ENCODE measurements at regions not wholly inside any gene's neighbourhood (a gene's known extent, or its start where the extent isn't known, plus 50 kb on each side); places are given as distances from the start of the nearest gene placed in this dataset.

GRCh38 chr15:61796056-61796455 lies 264.2 kb downstream of the VPS13C start:
- Histone ChIP-seq H3K27ac (ENCODE audit: insufficient read depth, low read length) (no peak overlapping the region), H4K20me1 (ENCODE audit: insufficient read depth, low read length) (no peaks in the 10 kb centered on the region), H3K9me3 (ENCODE audit: control insufficient read depth, insufficient read depth, low read length) (no peaks in the 10 kb centered on the region), H3K4me2 (ENCODE audit: low read depth, low read length) (no peak overlapping the region), H2BK120ac (ENCODE audit: low read depth, low read length) (no peak overlapping the region), H3K9ac (ENCODE audit: low read depth, low read length) (no peak overlapping the region), H2AK9ac (replicated peaks; ENCODE audit: low read depth, low read length, poor library complexity) (no peak overlapping the region), H3K27me3 (ENCODE audit: control insufficient read depth, insufficient read depth, low read length) (peaks cover 5% of the 10 kb centered on the region), H2BK20ac (ENCODE audit: low read depth, low read length) (no peak overlapping the region), H3K4ac (ENCODE audit: low read depth, low read length) (no peak overlapping the region), H3K23ac (ENCODE audit: low read depth, low read length) (no peak overlapping the region), H3K36me3 (ENCODE audit: control insufficient read depth, insufficient read depth, low read length) (no peaks in the 10 kb centered on the region), H4K8ac (ENCODE audit: low read depth in 2 of 2, low read length in 2 of 2) (no peak overlapping the region), H3K4me3 (ENCODE audit: insufficient read depth, low read depth, low read length) (no peak overlapping the region), H4K91ac (ENCODE audit: insufficient read depth, low read depth, low read length) (no peak overlapping the region), H3K18ac (ENCODE audit: low read depth, low read length) (no peak overlapping the region), H3K79me1 (ENCODE audit: low read depth in 1 of 2, low read length in 2 of 2) (no peaks in the 10 kb centered on the region), H2AFZ (replicated peaks; ENCODE audit: low read length, poor library complexity) (no peak overlapping the region), H3K14ac (replicated peaks; ENCODE audit: low read depth, low read length) (no peak overlapping the region), H2BK15ac (ENCODE audit: low read depth, low read length) (no peak overlapping the region), H2AK5ac (ENCODE audit: low read depth, low read length) (no peak overlapping the region), H2BK5ac (ENCODE audit: low read depth, low read length, poor library complexity, severe bottlenecking) (no peak overlapping the region), H4K5ac (ENCODE audit: low read depth, low read length) (no peak overlapping the region), H3K56ac (ENCODE audit: extremely low read depth, insufficient read depth, low read length) (no peak overlapping the region), H3K4me1 (ENCODE audit: control insufficient read depth, insufficient read depth, low read length) (no peaks in the 10 kb centered on the region), H3K9me1 (ENCODE audit: insufficient read depth, low read length) (no peaks in the 10 kb centered on the region)
- DNase-seq: peak; percentile 4
- no TSS peak for BruUV-seq (replicated peaks)
- no peak for TF ChIP-seq POLR2A (IDR thresholded peaks at IDR 0.05; ENCODE audit: low read depth, low read length)
- TF ChIP-seq RCOR1 (IDR thresholded peaks at IDR 0.05; ENCODE audit: insufficient replicate concordance, low read length): no peak
- TF ChIP-seq BHLHE40 (IDR thresholded peaks at IDR 0.05; ENCODE audit: low read depth, low read length): no peak
- no peak for TF ChIP-seq USF2 (IDR thresholded peaks at IDR 0.05; ENCODE audit: low read depth, low read length)
- no peak for TF ChIP-seq NFE2L2 (IDR thresholded peaks at IDR 0.05; ENCODE audit: low read depth, low read length)
- no peak for TF ChIP-seq ELK1 (IDR thresholded peaks at IDR 0.05; ENCODE audit: borderline replicate concordance, low read depth, low read length)
- TF ChIP-seq FOS (IDR thresholded peaks at IDR 0.05; ENCODE audit: low read depth, low read length): no peak
- no peak for TF ChIP-seq CTCF (conservative IDR thresholded peaks at IDR 0.05; ENCODE audit: low read depth, low read length)
- dilution Hi-C loops (cut with HindIII; ENCODE audit: low sequenced_read_pairs, unreplicated experiment) (no loop called here), in situ Hi-C loops (cut with MboI; ENCODE audit: low sequenced_read_pairs) (no loop called here), intact Hi-C loops (cut with micrococcal nuclease) (no loop called here)
- ChIA-PET POLR2A (ENCODE audit: unreplicated experiment) (no interaction called here), CTCF (no interaction called here)
- no peak for ATAC-seq (ENCODE audit: low read depth)
- WGBS, 2 experiments (ENCODE audit: extremely low coverage in 2 of 2, insufficient read length in 1 of 2): 80% methylated on average over 1 of the region's 3 CpGs; no CpG with 5 or more reads in 1 of the 2 experiments
